ENCODE measurements at regions not wholly inside any gene's neighbourhood (a gene's known extent, or its start where the extent isn't known, plus 50 kb on each side); places are given as distances from the start of the nearest gene placed in this dataset.

GRCh38 chr14:22411398-22412055 is 177.5 kb downstream of the DAD1 start:
- DNase-seq = no peak

DNA sequence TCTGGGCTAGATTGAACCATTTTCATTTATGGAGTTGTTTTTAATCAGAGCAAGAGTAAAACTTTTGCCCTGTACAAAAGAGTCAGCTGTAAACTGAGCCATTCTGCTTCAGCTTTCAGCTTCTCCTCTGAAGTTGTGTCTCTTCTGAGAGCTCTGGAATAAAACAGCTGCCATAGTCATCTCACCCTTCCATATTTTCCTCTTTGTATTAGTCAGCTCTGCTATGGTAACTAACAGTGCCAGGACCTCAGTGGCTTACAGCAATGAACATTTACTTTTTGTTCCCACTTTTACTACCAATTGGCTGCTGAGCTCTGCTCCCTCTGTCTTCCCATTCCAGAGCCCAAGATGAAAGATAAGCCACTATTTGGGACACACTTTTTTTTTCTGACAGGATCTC is 178.5 kb downstream of the DAD1 start:
- DNase-seq = no peak

DNA sequence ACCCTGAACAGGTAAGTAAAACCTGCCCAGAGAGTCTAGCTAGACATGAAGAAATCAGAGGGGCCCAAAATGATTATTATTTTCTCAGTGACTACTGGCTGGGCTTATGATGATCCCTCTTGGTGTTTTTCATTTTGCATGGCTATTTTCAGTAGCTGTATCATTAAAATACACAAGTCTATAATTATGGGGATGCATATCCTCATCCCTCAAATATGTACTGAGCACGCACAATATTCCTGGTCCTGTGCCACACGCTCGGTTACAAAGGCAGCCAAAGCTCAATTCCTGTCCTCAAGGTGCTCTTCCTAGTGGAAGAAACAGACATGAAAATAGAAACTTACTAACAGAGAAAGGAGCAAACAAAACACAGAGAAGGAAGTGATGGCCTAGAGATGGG is 180.0 kb downstream of the DAD1 start:
- DNase-seq = no peak

DNA sequence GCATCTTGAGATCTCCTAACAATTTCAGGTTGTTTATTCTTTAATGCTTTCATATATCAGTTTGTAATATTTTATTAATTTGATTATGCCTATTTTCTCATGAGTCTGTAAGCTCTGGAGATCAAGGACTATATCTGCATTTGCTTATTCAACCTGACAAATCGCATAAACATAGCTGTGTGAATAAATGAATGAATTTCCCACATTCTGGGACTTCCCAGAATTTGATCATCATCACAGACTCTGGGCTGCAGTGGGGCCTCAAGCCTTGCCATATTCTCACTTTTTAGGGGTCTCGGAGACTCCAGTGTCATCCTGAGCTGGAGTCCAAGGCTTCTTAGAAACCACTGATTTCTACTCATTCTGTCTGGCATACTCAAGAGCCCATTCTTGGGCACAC is 180.5 kb downstream of the DAD1 start:
- DNase-seq = no peak

DNA sequence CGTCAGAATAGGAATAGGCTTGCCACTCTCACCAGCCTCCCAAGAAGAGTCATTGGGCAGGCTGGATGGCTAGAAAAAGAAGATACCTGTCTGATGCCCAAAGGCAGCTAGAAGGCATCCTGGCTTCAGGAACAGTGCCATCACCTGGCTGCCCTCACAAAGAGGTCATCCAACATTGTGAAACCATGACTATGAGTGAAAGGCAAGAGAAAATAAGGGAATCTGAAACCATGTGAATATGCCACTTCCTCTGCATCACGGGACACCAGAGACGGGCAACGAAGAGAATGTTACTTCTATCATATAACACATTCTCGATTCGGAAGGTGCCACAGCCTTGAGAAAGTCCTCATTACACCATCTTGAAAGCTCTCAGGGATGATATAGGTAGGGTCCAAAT is 182.0 kb downstream of the DAD1 start:
- no peak for DNase-seq

DNA sequence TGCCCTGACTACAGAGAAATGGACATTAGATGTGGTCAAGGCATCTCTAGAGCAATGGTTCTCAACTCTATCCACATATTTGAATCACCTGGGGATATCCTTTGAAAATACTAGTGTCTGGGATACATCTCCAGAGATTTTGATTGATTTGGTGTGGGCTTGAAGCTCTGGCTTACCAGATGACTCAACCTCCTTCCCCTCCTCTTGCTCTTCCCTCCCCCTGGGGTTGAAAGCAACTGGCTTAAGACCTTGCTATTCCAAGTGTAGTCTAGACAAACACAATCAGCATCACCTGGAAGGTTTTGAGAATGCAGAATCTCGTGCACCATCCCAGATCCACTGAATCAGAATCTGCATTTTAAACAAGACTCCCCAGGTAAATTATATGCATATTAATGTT is 183.8 kb downstream of the DAD1 start:
- DNase-seq = no peak

DNA sequence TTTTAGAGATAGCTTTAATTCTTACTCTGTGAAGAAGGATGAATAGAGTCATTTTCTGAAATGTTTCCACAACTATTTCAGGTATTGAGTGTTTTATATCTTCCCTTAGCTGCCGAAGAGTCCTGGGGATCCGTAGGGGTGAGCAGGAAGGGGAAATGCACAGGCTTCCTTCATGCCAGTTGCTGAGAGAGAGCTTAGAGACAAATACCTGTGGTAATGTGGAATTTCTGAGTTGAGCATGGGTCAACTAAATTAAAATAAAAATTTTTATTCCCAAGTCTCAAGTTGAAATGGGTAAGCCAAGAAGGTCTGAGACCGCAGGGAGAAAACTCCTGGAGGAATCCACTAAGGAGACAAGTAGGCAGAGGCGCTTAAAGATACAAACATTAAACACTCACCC is 185.7 kb downstream of the DAD1 start:
- no peak for DNase-seq

DNA sequence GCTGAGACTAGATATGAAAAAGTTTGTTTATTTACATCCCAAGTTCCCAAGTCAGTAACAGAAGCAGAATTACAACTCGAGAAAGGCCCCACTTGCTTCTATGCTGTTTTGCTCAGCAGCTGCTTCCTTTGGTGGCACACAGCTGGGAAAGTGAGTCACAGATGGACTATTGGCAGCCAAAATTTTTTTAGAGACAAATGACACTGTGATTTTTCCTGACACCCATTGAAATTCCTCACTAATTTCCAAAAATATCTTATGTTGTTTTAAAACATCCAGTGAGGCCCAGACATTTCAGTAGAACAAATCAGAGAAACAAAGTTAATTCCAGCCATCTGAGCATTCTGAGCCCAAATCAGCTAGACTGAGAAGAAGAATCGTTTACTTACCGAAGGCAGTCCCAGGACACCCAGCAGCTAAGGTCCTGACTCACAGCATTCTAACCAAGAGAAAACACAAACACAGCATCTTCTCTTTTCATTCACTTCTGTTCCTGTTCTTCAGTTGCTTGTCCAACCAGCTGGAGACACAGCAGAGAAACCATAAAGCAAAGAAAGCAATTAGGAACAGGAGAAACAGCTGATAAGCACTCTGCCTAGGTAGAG is 188.3 kb downstream of the DAD1 start:
- DNase-seq = no peak

DNA sequence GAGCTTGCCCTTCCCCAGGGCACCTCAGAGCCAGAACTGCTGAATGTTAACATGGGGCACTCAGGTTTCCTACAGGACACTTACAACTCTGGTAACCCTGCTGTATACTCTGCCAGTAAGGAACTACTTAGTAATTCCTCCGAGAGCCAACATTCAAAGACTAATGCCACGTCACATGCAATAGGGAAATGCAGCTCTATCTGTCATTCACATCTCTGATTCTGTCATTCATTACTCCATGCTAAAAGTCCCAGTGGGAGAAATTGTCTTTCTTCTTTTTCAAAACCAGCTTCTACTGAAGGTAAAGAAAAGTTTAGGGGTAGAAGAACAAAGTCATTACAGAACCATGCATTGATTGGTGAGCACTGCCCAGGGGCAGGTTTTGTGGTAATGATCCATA is 189.2 kb downstream of the DAD1 start:
- DNase-seq = no peak

DNA sequence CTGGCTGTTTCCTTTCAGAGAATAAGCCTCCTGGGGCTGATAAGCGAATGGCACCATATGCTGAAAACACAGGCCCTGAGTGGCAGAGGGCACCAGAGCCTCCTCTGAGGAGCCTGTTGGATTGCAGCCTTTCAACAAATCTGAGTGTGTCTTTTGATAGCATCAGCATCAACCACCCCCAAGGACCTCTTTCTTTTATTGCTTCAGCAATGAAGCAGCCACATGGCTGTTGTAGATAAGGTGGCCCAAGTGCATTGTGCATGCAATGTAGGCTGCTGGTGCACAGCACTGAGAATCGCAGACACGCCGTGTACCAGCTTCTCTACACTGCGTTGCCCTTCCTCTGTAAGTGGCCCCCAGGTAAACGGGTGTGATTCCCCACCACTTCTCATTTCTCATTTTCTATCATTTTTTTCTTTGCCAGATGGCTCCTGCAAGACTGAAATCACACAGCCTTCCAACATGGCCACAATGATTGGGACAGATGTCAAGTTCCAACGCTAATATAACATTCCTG is 191.7 kb downstream of the DAD1 start:
- no peak for DNase-seq

- DNase-seq = no peak
Measured at GRCh38 chr14:22395803-22396202, 193.2 kb downstream of the DAD1 start.

DNA sequence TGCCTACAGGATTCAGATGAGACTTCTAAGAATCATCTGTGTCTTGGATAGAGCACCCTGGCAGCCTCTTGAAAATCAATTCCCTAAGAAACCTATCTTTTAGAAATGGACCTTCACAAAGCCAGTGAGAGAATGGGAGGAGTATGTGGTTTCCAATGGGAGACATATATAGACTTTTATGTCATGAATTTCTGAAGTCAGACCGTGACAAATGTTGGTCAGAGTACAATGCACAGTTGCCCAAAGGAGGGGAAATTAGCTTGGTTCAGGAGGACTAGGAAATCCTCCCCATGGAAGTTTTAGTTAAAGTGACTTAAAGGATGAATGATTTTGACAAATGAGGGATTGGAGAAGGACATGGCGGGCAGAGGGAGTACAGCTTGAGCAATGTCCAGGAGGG is 194.4 kb downstream of the DAD1 start:
- DNase-seq = no peak

GRCh38 chr14:22393796-22394195 is 195.2 kb downstream of the DAD1 start:
- DNase-seq = no peak

DNA sequence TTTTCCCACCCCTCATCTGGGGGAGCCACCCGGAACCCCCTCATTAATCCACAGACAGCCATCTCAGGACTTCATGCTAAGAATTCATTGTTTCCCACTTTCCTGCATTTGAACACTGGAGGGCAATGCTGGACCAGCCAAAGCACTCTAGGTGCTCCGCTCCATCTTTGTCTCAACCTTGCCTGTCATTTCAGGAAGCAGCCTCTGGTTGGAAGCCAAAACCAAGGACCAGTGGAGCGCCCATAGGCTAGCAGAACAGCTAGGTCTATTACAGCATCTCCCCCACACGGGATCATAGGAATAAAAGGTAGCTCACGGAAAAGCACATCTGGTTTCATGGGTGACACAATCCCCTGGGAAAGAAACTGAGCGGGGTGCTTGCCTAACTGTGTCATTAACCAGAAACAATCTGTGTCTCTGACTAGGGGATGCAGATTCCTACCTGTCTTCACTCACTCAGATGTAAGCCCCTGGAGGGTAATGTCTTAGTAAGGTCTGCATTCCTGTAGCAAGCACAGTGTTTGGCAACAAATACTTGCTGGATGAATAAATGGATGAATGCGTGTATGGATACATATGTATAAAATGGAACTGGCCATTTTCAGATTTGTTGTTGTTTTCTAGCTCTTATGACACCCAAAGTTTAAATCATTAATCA is 197.0 kb downstream of the DAD1 start:
- no peak for DNase-seq

GRCh38 chr14:22390824-22391461 is 198.1 kb downstream of the DAD1 start:
- no peak for DNase-seq

DNA sequence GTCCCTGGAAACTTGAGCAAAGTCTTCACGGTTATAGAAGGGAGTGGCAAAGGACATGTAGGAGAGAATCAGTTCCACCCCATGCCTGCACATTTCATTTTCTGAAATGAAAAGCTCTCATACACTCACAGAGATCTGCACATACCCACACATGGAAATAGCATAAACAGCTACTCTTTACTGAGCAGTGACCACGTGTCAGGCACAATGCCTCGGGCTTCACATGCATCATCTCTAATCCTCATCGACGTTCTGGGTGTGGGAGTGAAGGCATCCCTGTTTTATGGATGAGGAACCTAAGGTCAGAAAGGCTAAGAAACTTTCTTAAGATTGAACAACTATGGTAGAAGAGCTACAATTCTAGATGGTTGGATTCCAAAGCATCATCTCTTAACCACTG is 198.8 kb downstream of the DAD1 start:
- no peak for DNase-seq

GRCh38 chr14:22388669-22389595 is 200.1 kb downstream of the DAD1 start:
- DNase-seq = no peak

DNA sequence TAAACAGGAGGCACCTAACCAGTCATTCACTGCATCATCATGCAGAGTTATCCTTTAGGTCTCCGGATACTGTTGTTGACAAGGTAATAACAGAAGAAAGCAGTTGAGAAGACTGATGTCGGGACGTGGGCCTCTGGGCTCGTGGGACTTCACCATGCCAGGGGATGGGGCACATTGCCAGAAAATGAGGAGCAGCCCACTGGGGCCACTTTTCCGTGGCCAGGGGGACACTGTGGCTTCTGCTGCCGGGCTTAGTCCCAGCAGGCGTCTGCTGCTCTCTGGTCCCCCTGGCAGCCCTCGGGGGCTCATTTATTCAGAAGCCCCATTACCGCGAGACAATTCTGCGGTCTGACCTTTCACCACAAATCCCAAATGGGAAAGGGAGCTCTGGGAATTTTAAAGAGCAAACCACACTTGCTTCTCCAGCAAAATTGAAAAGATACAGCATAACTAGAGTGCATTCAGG is 201.2 kb downstream of the DAD1 start:
- DNase-seq = no peak

GRCh38 chr14:22386924-22387775 is 201.9 kb downstream of the DAD1 start:
- DNase-seq = peak; percentile 67

DNA sequence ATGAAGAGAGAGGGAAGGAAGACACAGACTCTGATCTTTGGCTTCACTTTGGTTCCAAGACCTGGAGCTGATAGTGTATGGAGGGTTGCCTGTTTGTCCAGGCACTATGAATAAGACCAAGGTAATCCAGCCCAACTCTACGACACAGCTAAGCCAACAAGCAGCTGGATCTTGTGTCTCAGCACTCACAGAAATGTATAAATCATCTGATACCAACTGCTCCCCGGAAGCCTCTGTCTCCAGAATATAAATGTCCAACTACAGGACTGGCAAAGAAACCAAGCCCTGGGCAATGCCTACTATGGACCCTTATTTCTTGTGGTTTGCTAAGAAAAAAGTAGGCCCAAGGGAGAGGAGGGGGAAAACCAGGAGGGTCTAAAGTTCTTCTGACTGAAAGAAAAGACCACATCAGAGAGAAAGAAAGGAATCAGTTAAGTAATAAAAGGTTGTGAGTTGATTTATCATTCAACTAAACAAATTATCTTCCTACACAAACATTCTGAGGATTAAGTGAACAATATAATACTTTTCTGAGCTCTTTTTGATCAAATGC is 204.0 kb downstream of the DAD1 start:
- no peak for DNase-seq

GRCh38 chr14:22384167-22384549 is 204.9 kb downstream of the DAD1 start:
- DNase-seq = no peak
